Motor neuron (in vitro differentiated cells): ENCODE measurements at regions not wholly inside any gene's neighbourhood (a gene's known extent, or its start where the extent isn't known, plus 50 kb on each side); places are given as distances from the start of the nearest gene placed in this dataset.

Source experiments
- ATAC-seq, 8 experiments: fragments of 200-7000 bp; cut with Tn5 transposase; replicated peaks in 6 of 8; 2 replicates each; pipeline ENCODE4 v1.8.0; 2021; ENCODE audit warnings: mild to moderate bottlenecking in 8 of 8, moderate library complexity in 8 of 8
- H3K27ac ChIP-seq, 2 donors: fragments of 250-450 bp; sonication (Bioruptor Pico); 2 replicates each; pipeline ENCODE4 v1.9.0; 2021; ENCODE audit warnings: antibody characterized with exemption in 2 of 2, mild to moderate bottlenecking in 2 of 2, moderate library complexity in 1 of 2
- H3K4me1 ChIP-seq, 2 donors: fragments of 250-450 bp; sonication (Bioruptor Pico); replicated peaks in 1 of 2; 2 replicates each; pipeline ENCODE4 v1.6.1; 2021; ENCODE audit warnings: antibody characterized with exemption in 2 of 2, mild to moderate bottlenecking in 2 of 2, moderate library complexity in 1 of 2
- H3K4me3 ChIP-seq, 5 donors: fragments of 250-450 bp; sonication (Bioruptor Pico); 2 replicates each; pipeline ENCODE4 v1.9.0; 2021; ENCODE audit warnings: antibody characterized with exemption in 5 of 5, mild to moderate bottlenecking in 5 of 5, moderate library complexity in 4 of 5
- WGBS, 10 experiments: fragments of 450-650 bp; shearing (Covaris generic); methylation state at CpG; one replicate each; pipeline ENCODE4 v1.0.0; 2022; 5-methylcytosine and 5-hydroxymethylcytosine counted together
- in situ Hi-C, 9 experiments: fragments of 400-800 bp; cut with MboI; loops; one replicate each; pipeline ENCODE4 v1.15.0; 2021; ENCODE audit warnings: low sequenced_read_pairs in 9 of 9, low pct_unique_long_range_greater_than_20kb in 2 of 9; ENCODE audit not compliant: unreplicated experiment in 9 of 9

DNA sequence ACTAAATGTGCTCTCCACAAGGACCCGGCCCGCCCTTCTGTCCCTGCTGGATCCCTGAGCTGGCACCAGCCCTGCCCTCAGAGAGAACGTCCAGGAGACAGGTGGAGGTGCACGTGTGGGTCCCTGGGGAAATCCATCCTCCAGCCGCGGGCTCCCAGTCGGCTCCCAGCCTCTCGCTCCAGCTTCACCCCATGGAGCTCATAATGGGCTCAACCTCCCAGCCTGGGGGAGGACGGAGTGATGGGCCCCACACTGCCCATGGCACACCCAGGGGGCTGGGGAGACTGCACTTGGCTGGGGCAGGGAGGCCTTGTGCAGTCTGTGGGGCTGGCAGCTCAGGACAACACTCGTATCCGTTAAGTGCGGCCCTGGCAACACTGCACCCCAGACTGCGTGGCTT is 250.5 kb downstream of the TMEM121 start:
- no peak overlapping the region for H3K4me3 ChIP-seq
- in situ Hi-C loops: no loop called here
- 0 to 80% methylated on average over 2 of the region's 13 CpGs; no CpG with 5 or more reads in 8 of the 10 experiments for whole genome bisulfite sequencing, 10 experiments

DNA sequence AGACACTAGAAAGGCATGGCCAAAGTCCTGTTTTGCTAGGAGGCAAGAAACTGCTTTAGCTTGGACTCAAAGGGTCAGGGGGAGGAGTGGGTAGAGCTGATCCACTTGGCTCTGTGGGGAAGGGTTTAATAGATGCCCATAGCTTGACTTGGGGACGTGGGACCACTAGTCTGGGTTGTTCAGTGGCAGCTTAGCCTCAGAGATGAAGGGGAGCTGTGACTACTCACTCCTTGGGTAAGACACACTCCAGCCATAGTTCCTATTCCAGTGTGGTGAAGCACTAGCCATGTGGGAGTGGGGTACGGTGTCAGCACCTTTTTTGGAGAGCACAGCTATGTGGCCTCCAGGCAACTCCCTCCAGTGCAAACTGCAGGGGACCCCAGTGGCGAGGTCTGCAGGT is 257.3 kb downstream of the TMEM121 start:
- Histone ChIP-seq H3K27ac (no peak overlapping the region), H3K4me3 (no peak overlapping the region), H3K4me1 (no peaks in the 10 kb centered on the region)
- WGBS, 10 experiments: 0 to 50% (median 13%) methylated on average over 1 to 3 of the region's 3 CpGs; no CpG with 5 or more reads in 5 of the 10 experiments
- ATAC-seq: no peak
- in situ Hi-C loops: no loop called here

More for the DNA sequence above, 250.5 kb downstream of the TMEM121 start:
- no peaks in the 10 kb centered on the region for H3K4me1 ChIP-seq
- no peak for ATAC-seq
- no peak overlapping the region for H3K27ac ChIP-seq

DNA sequence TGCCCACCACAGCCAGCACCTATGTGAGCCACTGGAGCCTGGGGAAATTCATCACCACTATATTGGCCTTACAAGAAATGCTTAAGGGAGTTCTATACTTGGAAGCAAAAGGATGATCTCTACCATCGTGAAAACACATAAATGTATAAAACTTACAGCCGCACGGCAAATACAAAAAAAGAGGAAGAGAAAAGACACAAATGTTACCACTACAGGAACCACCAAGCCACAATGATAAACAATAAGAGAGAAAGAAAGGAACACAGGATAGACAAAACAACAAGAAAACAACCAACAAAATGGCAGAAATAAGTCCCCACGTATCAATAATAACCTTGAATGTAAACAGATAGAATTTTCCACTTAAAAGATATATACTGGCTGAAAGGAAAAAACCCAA is 267.5 kb downstream of the TMEM121 start:
- WGBS, 10 experiments: 21 to 83% (median 66%) methylated on average over 1 to 4 of the region's 4 CpGs
- H3K27ac ChIP-seq: no peak overlapping the region
- no peak for ATAC-seq
- in situ Hi-C loops: no loop called here
- H3K4me3 ChIP-seq: no peak overlapping the region
- no peaks in the 10 kb centered on the region for H3K4me1 ChIP-seq

DNA sequence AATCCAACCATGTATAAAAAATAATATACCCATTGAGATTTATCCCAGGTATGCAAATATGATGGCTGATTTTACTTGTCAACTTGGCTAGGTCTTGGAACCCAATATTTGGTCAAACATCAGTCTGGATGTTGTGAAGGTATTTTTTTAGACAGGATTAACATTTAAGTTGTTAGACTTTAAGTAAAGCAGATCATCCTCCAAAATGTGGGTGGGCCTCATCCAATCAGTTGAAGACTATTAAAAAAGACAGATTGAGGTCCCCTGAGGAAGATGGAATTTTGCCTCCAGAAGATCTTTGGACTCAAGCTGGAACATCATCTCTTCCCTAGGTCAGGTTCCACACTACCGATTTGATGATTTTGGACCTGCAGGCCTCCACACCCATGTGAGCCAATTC is 271.2 kb downstream of the TMEM121 start:
- H3K4me3 ChIP-seq: no peak overlapping the region
- H3K27ac ChIP-seq: no peak overlapping the region
- no peaks in the 10 kb centered on the region for H3K4me1 ChIP-seq
- 0 to 78% (median 25%) methylated on average over 1 of the region's 1 CpG; no CpG with 5 or more reads in 4 of the 10 experiments for WGBS, 10 experiments
- in situ Hi-C loops: no loop called here
- no peak for ATAC-seq

DNA sequence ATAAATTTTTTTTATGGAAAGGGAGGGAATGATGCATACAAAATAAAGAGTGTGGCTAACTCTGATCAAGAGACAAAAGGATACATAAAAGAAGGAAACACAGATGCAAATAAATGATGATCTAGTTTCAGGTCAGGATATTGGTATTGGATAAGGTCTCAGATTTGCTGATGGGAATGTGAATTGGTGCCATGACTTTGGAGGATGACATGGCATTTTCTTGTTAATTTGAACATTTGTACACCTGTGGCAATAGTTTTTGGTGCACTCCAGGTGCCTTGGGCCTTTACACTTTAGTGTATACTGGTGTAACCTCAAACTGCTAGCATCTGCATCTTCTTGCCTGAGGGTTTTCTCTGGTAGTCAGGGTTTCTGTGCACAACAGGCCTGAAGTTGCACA is 279.3 kb downstream of the TMEM121 start:
- in situ Hi-C loops: no loop called here
- Histone ChIP-seq H3K4me3 (no peak overlapping the region), H3K4me1 (no peaks in the 10 kb centered on the region), H3K27ac (no peak overlapping the region)
- no peak for ATAC-seq

GRCh38 chr14:105806568-105806967 is 280.2 kb downstream of the TMEM121 start:
- in situ Hi-C loops: no loop called here
- Histone ChIP-seq H3K4me1 (no peaks in the 10 kb centered on the region), H3K27ac (no peak overlapping the region), H3K4me3 (no peak overlapping the region)
- WGBS, 10 experiments: 0 to 33% (median 5%) methylated on average over 1 to 3 of the region's 3 CpGs; no CpG with 5 or more reads in 1 of the 10 experiments
- no peak for ATAC-seq

DNA sequence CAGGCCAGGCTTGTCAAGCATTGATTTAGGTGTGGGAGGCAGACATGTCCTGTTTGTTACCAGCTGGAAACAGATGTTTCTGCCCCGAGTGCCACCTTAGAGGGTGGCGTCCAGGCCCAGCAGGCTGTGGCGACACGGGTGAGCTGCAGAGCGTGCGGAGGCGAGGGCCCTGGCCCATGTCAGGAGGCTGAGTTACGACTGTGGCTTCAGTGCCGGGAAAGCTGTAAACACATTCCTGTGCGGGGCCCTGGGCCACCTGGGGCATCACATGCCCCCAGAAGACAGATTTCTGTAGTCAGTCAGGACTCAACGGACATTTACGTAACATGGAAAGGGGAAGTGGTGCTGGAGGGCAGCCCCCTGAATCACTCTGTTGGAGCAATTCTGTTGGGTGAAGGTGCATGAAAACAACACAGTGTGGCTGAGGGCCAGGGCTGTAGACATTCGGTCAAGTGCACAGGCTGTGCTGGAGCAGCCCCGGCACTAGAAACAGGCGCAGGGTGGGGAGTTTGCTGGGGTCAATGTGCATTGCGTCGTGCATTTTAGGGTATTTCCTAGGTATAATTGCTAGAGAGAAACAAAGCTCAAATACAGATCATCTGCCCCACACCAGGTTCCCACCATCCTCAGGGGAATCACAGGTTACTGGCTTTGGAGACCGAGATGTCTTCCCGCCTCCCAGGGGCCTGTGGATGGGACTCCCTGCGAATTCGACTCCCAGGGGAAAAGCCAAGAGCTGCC is 291.8 kb downstream of the TMEM121 start:
- H3K27ac ChIP-seq: no peak overlapping the region
- in situ Hi-C loops: no loop called here
- 0 to 92% (median 52%) methylated on average over 1 to 12 of the region's 21 CpGs; no CpG with 5 or more reads in 2 of the 10 experiments for WGBS, 10 experiments
- no peak for ATAC-seq
- no peak overlapping the region for H3K4me3 ChIP-seq
- no peaks in the 10 kb centered on the region for H3K4me1 ChIP-seq

- WGBS, 10 experiments: 33 to 60% (median 45%) methylated on average over 1 to 6 of the region's 11 CpGs; no CpG with 5 or more reads in 6 of the 10 experiments
- no peaks in the 10 kb centered on the region for H3K4me1 ChIP-seq
- H3K27ac ChIP-seq: no peak overlapping the region
- in situ Hi-C loops: no loop called here
- H3K4me3 ChIP-seq: no peak overlapping the region
- ATAC-seq: no peak
Observed at GRCh38 chr14:105818712-105819005, 292.3 kb downstream of the TMEM121 start.

DNA sequence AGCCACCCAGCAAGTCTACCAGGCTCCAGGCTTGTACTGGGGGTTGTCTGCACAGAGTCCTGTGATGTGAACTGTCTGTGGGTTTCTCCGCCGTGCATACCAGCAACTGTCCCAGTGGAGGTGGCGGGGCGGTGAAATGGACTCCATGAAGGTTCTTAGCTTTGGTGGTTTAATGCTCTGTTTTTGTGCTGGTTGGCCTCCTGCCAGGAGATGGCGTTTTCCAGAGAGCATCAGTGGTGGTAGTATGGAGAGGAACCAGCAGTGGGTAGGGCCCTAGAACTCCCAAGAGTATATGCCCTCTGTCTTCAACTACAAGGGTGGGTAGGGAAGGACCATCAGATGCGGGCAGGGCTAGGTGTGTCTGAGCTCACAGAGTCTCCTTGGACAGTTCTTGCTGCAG is 303.8 kb downstream of the TMEM121 start:
- no peak for ATAC-seq
- in situ Hi-C loops: no loop called here
- 0 to 77% (median 30%) methylated on average over 1 to 5 of the region's 6 CpGs; no CpG with 5 or more reads in 4 of the 10 experiments for WGBS, 10 experiments
- Histone ChIP-seq H3K4me1 (no peaks in the 10 kb centered on the region), H3K4me3 (no peak overlapping the region), H3K27ac (no peak overlapping the region)

GRCh38 chr14:105836160-105836559 is 309.8 kb downstream of the TMEM121 start:
- no peak overlapping the region for H3K4me3 ChIP-seq
- ATAC-seq: no peak
- no peak overlapping the region for H3K27ac ChIP-seq
- no peaks in the 10 kb centered on the region for H3K4me1 ChIP-seq
- 0 to 89% (median 54%) methylated on average over 1 to 3 of the region's 11 CpGs; no CpG with 5 or more reads in 3 of the 10 experiments for WGBS, 10 experiments
- in situ Hi-C loops: no loop called here

DNA sequence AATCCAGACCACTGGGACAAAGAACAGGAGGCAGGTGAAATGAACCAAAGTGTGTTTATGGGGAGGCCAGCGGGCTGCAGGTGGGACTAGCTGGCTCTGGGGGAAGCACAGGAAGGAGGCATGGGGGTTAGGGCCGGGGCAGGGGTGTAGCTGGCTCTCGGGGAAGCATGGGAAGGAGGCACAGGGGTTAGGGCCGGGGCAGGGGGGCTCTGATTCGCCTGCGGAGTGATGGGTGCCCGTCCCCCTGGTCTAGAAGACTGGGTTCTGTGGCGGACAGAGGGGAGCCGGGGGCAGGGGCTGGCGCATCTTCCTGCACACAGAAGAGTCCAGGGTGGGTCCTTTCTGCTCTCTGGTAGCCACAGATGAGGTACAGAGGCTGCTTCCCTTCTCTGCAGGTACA is 310.3 kb downstream of the TMEM121 start:
- no peaks in the 10 kb centered on the region for H3K4me1 ChIP-seq
- in situ Hi-C loops: no loop called here
- no peak overlapping the region for H3K27ac ChIP-seq
- no peak overlapping the region for H3K4me3 ChIP-seq
- ATAC-seq: no peak
- WGBS, 10 experiments: 33% methylated on average over 1 of the region's 10 CpGs; no CpG with 5 or more reads in 9 of the 10 experiments

DNA sequence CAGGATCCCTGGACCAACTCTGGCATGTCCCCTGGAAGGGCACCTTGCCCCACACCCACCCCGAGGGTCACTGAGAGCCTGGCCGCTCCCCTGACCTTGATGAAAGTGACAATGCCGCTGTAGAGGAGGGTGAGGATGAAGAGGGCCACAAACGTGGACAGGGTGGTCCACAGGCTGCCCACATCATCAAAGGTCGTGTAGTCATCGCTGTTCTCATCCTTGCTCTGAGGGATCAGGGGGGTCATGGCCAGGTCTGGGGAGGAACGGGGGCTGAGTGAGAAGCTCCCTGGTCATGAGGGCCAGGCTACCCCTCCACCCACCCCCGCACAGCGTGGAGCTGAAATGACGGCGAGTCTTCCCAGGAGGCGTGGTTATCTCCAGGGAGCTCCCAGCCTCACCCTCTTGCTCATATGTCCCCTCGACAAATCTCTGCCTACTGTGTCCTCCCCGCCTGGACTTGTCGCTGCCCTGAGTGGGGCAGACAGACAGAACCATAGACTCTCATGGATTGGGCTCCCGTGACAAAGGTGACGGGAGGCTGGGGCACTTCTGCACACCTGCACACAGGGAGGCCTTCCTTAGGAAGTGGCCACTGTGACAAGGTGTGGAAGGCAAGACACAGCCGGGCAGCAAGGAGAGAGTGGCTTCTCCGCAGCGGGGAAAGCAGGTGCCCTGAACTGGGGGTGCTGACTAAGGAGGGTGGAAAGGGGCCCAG is 311.1 kb downstream of the TMEM121 start:
- in situ Hi-C loops: no loop called here
- 0 to 62% methylated on average over 1 to 3 of the region's 20 CpGs; no CpG with 5 or more reads in 8 of the 10 experiments for WGBS, 10 experiments
- Histone ChIP-seq H3K27ac (no peak overlapping the region), H3K4me1 (no peaks in the 10 kb centered on the region), H3K4me3 (no peak overlapping the region)
- ATAC-seq: no peak

DNA sequence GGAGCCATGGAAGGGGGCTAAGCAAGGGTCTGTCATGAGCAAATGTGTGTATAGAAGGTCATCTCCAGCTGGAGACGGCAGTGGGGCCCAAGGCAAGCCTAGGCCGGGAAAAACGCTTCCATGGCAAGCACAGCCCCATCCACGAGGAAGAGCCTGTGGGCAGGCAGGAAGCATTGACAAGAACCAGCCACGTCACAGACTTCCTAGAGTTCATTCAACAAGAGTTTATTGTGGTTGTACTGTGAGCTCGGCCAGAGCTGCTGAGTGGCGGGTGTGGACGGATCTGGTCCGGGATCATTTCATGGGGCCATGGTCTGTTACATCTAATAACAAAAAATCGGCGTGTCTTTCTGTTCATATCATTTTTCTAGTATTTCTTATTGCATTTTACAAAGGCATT is 311.7 kb downstream of the TMEM121 start:
- 25 to 87% (median 57%) methylated on average over 2 to 11 of the region's 11 CpGs; no CpG with 5 or more reads in 2 of the 10 experiments for WGBS, 10 experiments

More for the DNA sequence above, 311.7 kb downstream of the TMEM121 start:
- no peak for ATAC-seq
- no peaks in the 10 kb centered on the region for H3K4me1 ChIP-seq
- no peak overlapping the region for H3K4me3 ChIP-seq
- H3K27ac ChIP-seq: no peak overlapping the region
- in situ Hi-C loops: no loop called here
